ENCODE measurements at regions not wholly inside any gene's neighbourhood (a gene's known extent, or its start where the extent isn't known, plus 50 kb on each side); places are given as distances from the start of the nearest gene placed in this dataset.

- H2BK12ac ChIP-seq (ENCODE audit: low read depth, low read length) = no peak overlapping the region
- H2AFZ ChIP-seq (ENCODE audit: low read length) = no peak overlapping the region
- H2BK15ac ChIP-seq (ENCODE audit: low read length) = no peak overlapping the region
- H2BK20ac ChIP-seq (ENCODE audit: low read length) = no peak overlapping the region
- H3K4me1 ChIP-seq (replicated peaks in 1 of 4; ENCODE audit: control insufficient read depth in 3 of 4, insufficient read depth in 4 of 4, low read length in 3 of 4) = peaks cover 3 to 5% (median 3%) of the 10 kb centered on the region in 4 experiments; a peak in 6 of 7 replicates
- ChIA-PET CTCF (ENCODE audit: partially characterized antibody) (no interaction called here), POLR2A (ENCODE audit: partially characterized antibody) (no interaction called here)
- no peak overlapping the region for H2BK5ac ChIP-seq (ENCODE audit: low read depth, low read length)
- no peak overlapping the region for H3K14ac ChIP-seq (ENCODE audit: insufficient read length)
- no peak overlapping the region for H2BK120ac ChIP-seq (replicated peaks; ENCODE audit: low read depth, low read length)
- no peaks in the 10 kb centered on the region for H4K20me1 ChIP-seq (replicated peaks in 1 of 2; ENCODE audit: control insufficient read depth in 1 of 2, insufficient read depth in 2 of 2, low read length in 2 of 2)
- no peak overlapping the region for H4K91ac ChIP-seq (replicated peaks; ENCODE audit: insufficient read length, low read length)
- H4K8ac ChIP-seq (ENCODE audit: extremely low read depth, insufficient read depth, low read length) = no peak overlapping the region
- H3K56ac ChIP-seq (replicated peaks; ENCODE audit: insufficient read length, low read depth, low read length) = no peak overlapping the region
- H3K23ac ChIP-seq (ENCODE audit: insufficient read length) = no peak overlapping the region
- no peak overlapping the region for H3K4me2 ChIP-seq (ENCODE audit: insufficient read depth in 1 of 2, low read depth in 2 of 2, low read length in 2 of 2)
- H3K27me3 ChIP-seq (replicated peaks in 1 of 4; ENCODE audit: control insufficient read depth in 3 of 4, extremely low read depth in 1 of 4, insufficient read depth in 3 of 4, low read length in 3 of 4) = no peaks in the 10 kb centered on the region
- no peak overlapping the region for H3K9ac ChIP-seq (replicated peaks in 1 of 4; ENCODE audit: extremely low read depth in 1 of 4, low read depth in 3 of 4, low read length in 3 of 4)
- H3K23me2 ChIP-seq (ENCODE audit: low read depth, low read length) = no peaks in the 10 kb centered on the region
- no peaks in the 10 kb centered on the region for H3K79me1 ChIP-seq (ENCODE audit: low read depth, low read length)
- H3K27ac ChIP-seq (ENCODE audit: low read depth, low read length) = no peak overlapping the region
- no peaks in the 10 kb centered on the region for H3K36me3 ChIP-seq (ENCODE audit: control insufficient read depth in 2 of 4, insufficient read depth in 4 of 4, low read length in 3 of 4)
- WGBS, 2 experiments (ENCODE audit: extremely low coverage in 1 of 2, insufficient coverage in 1 of 2, insufficient read length in 1 of 2, insufficient replicate concordance in 2 of 2, low coverage in 1 of 2, low lambda C conversion rate in 2 of 2, missing lambda C conversion rate in 1 of 2) = 90% methylated on average over 10 of the region's 10 CpGs; no CpG with 5 or more reads in 1 of the 2 experiments
- no peak overlapping the region for H2AK5ac ChIP-seq (ENCODE audit: low read depth, low read length)
- H3K4me3 ChIP-seq (ENCODE audit: extremely low read depth in 1 of 4, insufficient read depth in 2 of 4, low read depth in 3 of 4, low read length in 4 of 4) = no peak overlapping the region
- no peak for FAIRE-seq
- no peaks in the 10 kb centered on the region; a peak in 1 of 4 replicates for H3K9me3 ChIP-seq (ENCODE audit: insufficient read depth in 2 of 2, low read depth in 1 of 2, low read length in 1 of 2)
- H3K4ac ChIP-seq (replicated peaks; ENCODE audit: insufficient read length, low read depth, low read length) = no peak overlapping the region
- no peak overlapping the region for H4K5ac ChIP-seq (ENCODE audit: insufficient read length, low read depth, low read length)
- no peak overlapping the region for H3K18ac ChIP-seq (ENCODE audit: extremely low read depth, low read length)
- no peak for DNase-seq (ENCODE audit: low read depth in 1 of 2, low spot score in 2 of 2)
- no peaks in the 10 kb centered on the region for H3K79me2 ChIP-seq (ENCODE audit: control insufficient read depth in 1 of 2, insufficient read depth in 2 of 2, low read length in 2 of 2)
- TF ChIP-seq CBX5 (IDR thresholded peaks at IDR 0.05; ENCODE audit: low read depth, low read length) (no peak), JUND (IDR thresholded peaks at IDR 0.05; ENCODE audit: low read length) (no peak), SAP30 (IDR thresholded peaks at IDR 0.05; ENCODE audit: insufficient read depth, insufficient replicate concordance, low read length) (no peak), KDM1A (IDR thresholded peaks at IDR 0.05; ENCODE audit: borderline replicate concordance, low read length) (peak; percentile 54; the same call in 1 of the 2 replicates)
Observed at GRCh38 chr12:107443320-107444090, 242.1 kb upstream of the PWP1 start.

All from H1 (cell line).